Uterus (tissue), 3 donors: ENCODE measurements at regions not wholly inside any gene's neighbourhood (a gene's known extent, or its start where the extent isn't known, plus 50 kb on each side); places are given as distances from the start of the nearest gene placed in this dataset.

Experiments
- DNase-seq, 2 donors: peaks; one replicate each; pipeline ENCODE4 v3.0.0-alpha.2; 2019 to 2020
- H3K27ac ChIP-seq, 2 donors: fragments of 200-600 bp; sonication (generic); 1 replicate in 1 of 2; 2 replicates in 1 of 2; pipeline ENCODE4 v1.5.1; 2016 to 2018
- H3K27me3 ChIP-seq, 2 donors: fragments of 200-600 bp; sonication (generic); one replicate each; pipeline ENCODE4 v1.5.1; 2018 to 2019; ENCODE audit warnings: control low read depth in 1 of 2
- H3K36me3 ChIP-seq, 2 donors: fragments of 200-600 bp; sonication (generic); one replicate each; pipeline ENCODE4 v1.5.1; 2019; ENCODE audit warnings: control low read depth in 1 of 2
- H3K4me1 ChIP-seq, 2 donors: fragments of 200-600 bp; sonication (generic); one replicate each; pipeline ENCODE4 v1.5.1; 2018 to 2019; ENCODE audit warnings: control low read depth in 1 of 2
- H3K4me3 ChIP-seq, 2 donors: fragments of 200-600 bp; sonication (generic); 1 replicate in 1 of 2; 2 replicates in 1 of 2; pipeline ENCODE4 v1.5.1; 2018 to 2019; ENCODE audit warnings: mild to moderate bottlenecking in 1 of 2
- H3K9me3 ChIP-seq, 2 donors: fragments of 200-600 bp; sonication (generic); one replicate each; pipeline ENCODE4 v1.5.1; 2019; ENCODE audit warnings: control low read depth in 1 of 2
- CTCF ChIP-seq, 4 experiments: fragments of 200-600 bp in 2 of 4; fragments of 450-650 bp in 2 of 4; sonication (generic) in 2 of 4; IDR thresholded peaks; one replicate each; pipeline ENCODE4 v1.5.1; 2016 to 2019; ENCODE audit warnings: antibody characterized with exemption in 4 of 4, mild to moderate bottlenecking in 2 of 4, moderate library complexity in 1 of 4
- POLR2A ChIP-seq, 2 donors: fragments of 450-650 bp; IDR thresholded peaks; one replicate each; pipeline ENCODE4 v1.6.1; 2016; ENCODE audit warnings: antibody characterized with exemption in 2 of 2, mild to moderate bottlenecking in 1 of 2, moderate library complexity in 1 of 2
- intact Hi-C: fragments of 100-400 bp; cut with DNase I; formaldehyde crosslinking; loops from one replicate; pipeline ENCODE4 v1.15.1; 2023; ENCODE audit warnings: low total_unique reads
- donor health status: DM: yes; HTN: yes; CAD: no.

DNA sequence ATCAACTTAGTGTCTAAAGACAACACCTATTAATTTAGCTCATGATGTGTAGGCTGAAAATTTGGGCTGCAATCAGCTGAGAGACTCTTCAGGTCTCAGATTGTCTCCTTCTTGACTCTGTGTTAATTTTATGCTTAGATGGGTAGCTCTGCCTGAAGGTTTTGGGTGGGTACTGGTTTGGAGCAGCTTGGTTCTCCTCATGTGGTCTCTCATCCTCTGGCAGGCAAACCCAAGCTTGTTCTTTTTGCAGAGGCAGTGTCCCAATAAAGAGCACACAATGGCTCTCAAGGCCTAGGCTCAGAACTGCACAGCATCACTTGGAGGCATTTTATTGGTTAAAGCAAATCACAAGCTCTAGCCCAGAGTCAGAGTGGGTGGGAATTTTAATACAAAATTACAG, 280.6 kb downstream of the BTBD3 start:
- Histone ChIP-seq H3K9me3 (no peaks in the 10 kb centered on the region), H3K27me3 (no peaks in the 10 kb centered on the region), H3K4me3 (no peak overlapping the region), H3K27ac (no peak overlapping the region), H3K4me1 (no peaks in the 10 kb centered on the region), H3K36me3 (no peaks in the 10 kb centered on the region)
- TF ChIP-seq POLR2A (IDR thresholded peaks at IDR 0.05) (no peak), CTCF (IDR thresholded peaks at IDR 0.05) (no peak)
- intact Hi-C loops = no loop called here
- DNase-seq = no peak

DNA sequence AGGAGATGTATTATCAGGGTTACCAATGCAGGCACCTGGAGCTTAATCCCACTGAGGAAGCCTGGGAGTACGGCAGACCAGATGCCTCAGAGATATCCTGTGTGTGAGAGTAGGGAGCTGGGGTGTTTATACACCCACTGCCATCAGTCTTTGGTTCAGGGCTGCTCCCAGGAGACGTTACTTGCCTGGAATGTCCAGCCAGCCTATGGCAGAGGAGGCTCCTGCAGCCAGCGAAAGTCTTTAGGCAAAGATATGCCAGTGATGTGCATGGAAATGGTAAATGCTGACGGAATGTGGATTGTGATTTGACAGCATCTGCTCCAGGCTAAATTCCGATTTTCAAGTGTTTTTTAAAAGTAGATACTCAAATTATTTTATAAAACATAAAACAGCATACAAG, 282.0 kb downstream of the BTBD3 start:
- no peak for TF ChIP-seq POLR2A (IDR thresholded peaks at IDR 0.05)
- no peak for TF ChIP-seq CTCF (IDR thresholded peaks at IDR 0.05)
- Histone ChIP-seq H3K27me3 (no peaks in the 10 kb centered on the region), H3K36me3 (no peaks in the 10 kb centered on the region), H3K9me3 (no peaks in the 10 kb centered on the region), H3K27ac (no peak overlapping the region), H3K4me1 (no peaks in the 10 kb centered on the region), H3K4me3 (no peak overlapping the region)
- no peak for DNase-seq
- intact Hi-C loops = no loop called here

DNA sequence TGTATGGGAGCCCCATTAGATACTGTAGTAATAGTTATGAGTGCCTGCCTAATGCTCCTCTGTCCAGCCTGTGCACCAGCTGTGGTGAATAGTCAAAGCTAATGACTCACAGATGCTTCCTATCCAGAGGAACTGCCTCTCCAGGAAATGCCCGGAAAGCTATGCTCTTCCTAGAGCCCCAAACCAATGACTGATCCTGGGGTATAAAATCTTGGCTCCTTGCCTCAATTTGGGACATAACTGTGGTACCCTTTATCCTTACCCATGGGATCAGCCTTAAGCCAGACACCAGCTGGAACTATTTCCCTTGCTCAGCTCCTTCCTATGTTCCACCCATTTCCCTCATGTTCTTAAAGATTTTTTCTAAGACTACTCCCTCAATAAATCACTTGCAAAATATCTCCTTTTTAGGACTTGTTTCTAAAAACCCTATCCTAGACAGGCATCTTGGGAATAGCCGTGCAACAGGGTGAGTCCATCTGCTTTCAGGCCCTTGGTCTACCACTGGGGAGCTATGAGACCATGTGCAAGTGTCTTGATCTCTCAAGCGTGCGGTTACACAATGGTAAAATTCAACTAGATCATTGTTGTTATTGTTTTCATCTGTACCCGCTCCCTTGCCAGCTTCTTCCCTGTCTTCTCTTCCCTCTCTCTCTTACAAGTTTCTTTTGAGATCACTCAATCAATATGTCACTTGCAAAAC, 283.7 kb downstream of the BTBD3 start:
- Histone ChIP-seq H3K27ac (no peak overlapping the region), H3K27me3 (no peaks in the 10 kb centered on the region), H3K4me3 (no peak overlapping the region), H3K36me3 (no peaks in the 10 kb centered on the region), H3K9me3 (no peaks in the 10 kb centered on the region), H3K4me1 (no peaks in the 10 kb centered on the region)
- DNase-seq = no peak
- TF ChIP-seq POLR2A (IDR thresholded peaks at IDR 0.05) (no peak), CTCF (IDR thresholded peaks at IDR 0.05) (no peak)
- intact Hi-C loops = no loop called here

DNA sequence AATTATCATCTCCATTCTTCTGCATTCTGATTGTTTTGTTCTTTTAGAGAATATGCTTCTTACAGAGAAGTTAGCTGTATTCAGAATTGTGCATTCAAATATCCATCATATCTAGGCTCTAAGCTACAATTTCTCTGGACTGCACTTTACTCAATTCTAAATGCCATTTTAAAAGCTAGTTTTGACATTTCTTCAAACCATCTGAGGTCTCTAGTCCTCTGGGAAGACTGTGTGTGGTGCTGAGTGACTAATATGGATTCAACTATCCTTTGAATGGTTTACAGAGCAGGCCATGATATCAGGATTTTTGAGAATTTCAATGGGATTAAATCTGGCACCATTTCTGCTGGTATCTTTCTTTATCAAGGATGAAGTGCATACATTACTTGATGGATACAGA, 285.7 kb downstream of the BTBD3 start:
- no peak for DNase-seq
- Histone ChIP-seq H3K4me1 (no peaks in the 10 kb centered on the region), H3K4me3 (no peak overlapping the region), H3K9me3 (no peaks in the 10 kb centered on the region), H3K36me3 (no peaks in the 10 kb centered on the region), H3K27ac (no peak overlapping the region), H3K27me3 (no peaks in the 10 kb centered on the region)
- no peak for TF ChIP-seq POLR2A (IDR thresholded peaks at IDR 0.05)
- TF ChIP-seq CTCF (IDR thresholded peaks at IDR 0.05) = no peak
- intact Hi-C loops = no loop called here

DNA sequence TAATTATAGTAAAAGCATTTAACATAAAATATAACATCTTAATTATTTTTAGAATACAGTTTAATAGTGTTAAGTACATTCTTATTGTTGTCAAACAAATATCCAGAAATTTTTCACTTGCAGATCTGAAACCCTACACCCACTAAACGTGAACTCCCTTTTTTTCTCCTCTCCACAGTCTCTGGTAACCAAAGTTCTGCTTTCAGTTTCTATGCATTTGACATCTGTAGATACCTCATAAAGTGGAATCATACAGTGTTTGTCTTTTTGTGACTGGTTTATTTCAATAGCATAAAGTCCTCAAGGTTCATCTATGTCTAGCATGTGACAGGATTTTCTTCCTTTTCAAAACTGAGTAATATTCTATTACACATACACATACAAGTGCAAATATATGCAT, 286.3 kb downstream of the BTBD3 start:
- TF ChIP-seq CTCF (IDR thresholded peaks at IDR 0.05) (no peak), POLR2A (IDR thresholded peaks at IDR 0.05) (no peak)

More for the DNA sequence above, 286.3 kb downstream of the BTBD3 start:
- H3K27me3 ChIP-seq = no peaks in the 10 kb centered on the region
- no peak overlapping the region for H3K27ac ChIP-seq
- H3K9me3 ChIP-seq = no peaks in the 10 kb centered on the region
- no peaks in the 10 kb centered on the region for H3K36me3 ChIP-seq
- intact Hi-C loops = no loop called here
- DNase-seq = no peak
- no peak overlapping the region for H3K4me3 ChIP-seq
- H3K4me1 ChIP-seq = no peaks in the 10 kb centered on the region
